SK-N-SH (cell line): ENCODE measurements at regions not wholly inside any gene's neighbourhood (a gene's known extent, or its start where the extent isn't known, plus 50 kb on each side); places are given as distances from the start of the nearest gene placed in this dataset.

ENCODE experiments used
- CTCF ChIA-PET: fragments of 300-600, 350-600 bp; formaldehyde crosslinking; extraction: SDS; loops from one replicate; lab custom pipeline; 2021; lab: Yijun Ruan, JAX
- POLR2A ChIA-PET: fragments of 350-600 bp; sonication (Branson Sonifier 250); formaldehyde crosslinking; extraction: SDS; loops from one replicate; lab custom pipeline; 2020; ENCODE audit warnings: antibody characterized with exemption, inconsistent platforms; lab: Yijun Ruan, JAX
- DNase-seq: peaks from one replicate; pipeline ENCODE4 v3.0.0; 2012
- H2AFZ ChIP-seq: fragments of 200-600 bp; sonication (generic); 2 replicates; pipeline ENCODE4 v1.8.1; 2016; ENCODE audit warnings: antibody characterized with exemption, mild to moderate bottlenecking, low read depth
- H3F3A ChIP-seq: fragments of 200-600 bp; sonication (generic); replicated peaks from 2 replicates; pipeline ENCODE3; 2016; ENCODE audit warnings: antibody characterized with exemption, mild to moderate bottlenecking; ENCODE audit not compliant: insufficient read depth
- H3K27ac ChIP-seq, 2 experiments: fragments of 200-500 bp in 1 of 2; fragments of 200-600 bp in 1 of 2; sonication (Bioruptor generic) in 1 of 2; sonication (generic), shearing (Covaris generic) in 1 of 2; 2 replicates each; pipeline versions ENCODE4 v1.5.1 to v1.6.1; 2014 to 2016; ENCODE audit warnings: low read depth in 2 of 2, inconsistent platforms in 1 of 2, low read length in 1 of 2, mild to moderate bottlenecking in 1 of 2, mixed read lengths in 1 of 2
- H3K27me3 ChIP-seq: fragments of 200-600 bp; sonication (generic), shearing (Covaris generic); 2 replicates; pipeline ENCODE4 v1.6.1; 2016; ENCODE audit warnings: mixed run types; ENCODE audit not compliant: insufficient read depth
- H3K36me3 ChIP-seq, 2 experiments: fragments of 200-500 bp in 1 of 2; fragments of 200-600 bp in 1 of 2; sonication (Bioruptor generic) in 1 of 2; sonication (generic) in 1 of 2; replicated peaks in 1 of 2; 2 replicates each; pipeline versions ENCODE3 to v1.5.1; 2014 to 2016; ENCODE audit warnings: low read length in 1 of 2, mild to moderate bottlenecking in 1 of 2; ENCODE audit not compliant: insufficient read depth in 2 of 2, control insufficient read depth in 1 of 2
- H3K4me1 ChIP-seq, 2 experiments: fragments of 200-500 bp in 1 of 2; fragments of 200-600 bp in 1 of 2; sonication (Bioruptor generic) in 1 of 2; sonication (generic), shearing (Covaris generic) in 1 of 2; 2 replicates each; pipeline versions ENCODE4 v1.5.1 to v1.6.1; 2014 to 2016; ENCODE audit warnings: low read depth in 1 of 2, low read length in 1 of 2, mixed run types in 1 of 2; ENCODE audit not compliant: insufficient read depth in 2 of 2, control insufficient read depth in 1 of 2
- H3K4me2 ChIP-seq: fragments of 200-600 bp; sonication (generic), shearing (Covaris generic); 2 replicates; pipeline ENCODE4 v1.6.1; 2017; ENCODE audit warnings: mixed run types
- H3K4me3 ChIP-seq, 2 experiments: fragments of 200-500 bp in 1 of 2; fragments of 200-600 bp in 1 of 2; sonication (Bioruptor generic) in 1 of 2; sonication (generic), shearing (Covaris generic) in 1 of 2; 2 replicates each; pipeline versions ENCODE4 v1.5.1 to v1.8.1; 2014 to 2016; ENCODE audit warnings: low read depth in 2 of 2, inconsistent platforms in 1 of 2, low read length in 1 of 2, mild to moderate bottlenecking in 1 of 2, mixed read lengths in 1 of 2, moderate library complexity in 1 of 2
- H3K79me2 ChIP-seq: fragments of 200-600 bp; sonication (generic); 2 replicates; pipeline ENCODE4 v1.8.1; 2017; ENCODE audit warnings: mild to moderate bottlenecking; ENCODE audit not compliant: insufficient read depth
- H3K9ac ChIP-seq: fragments of 200-600 bp; sonication (generic); 2 replicates; pipeline ENCODE4 v1.6.1; 2017; ENCODE audit warnings: mixed run types
- H3K9me2 ChIP-seq: fragments of 200-600 bp; sonication (generic); 2 replicates; pipeline ENCODE4 v1.6.1; 2017; ENCODE audit warnings: mixed run types
- H3K9me3 ChIP-seq: fragments of 200-600 bp; sonication (generic); 2 replicates; pipeline ENCODE4 v1.6.1; 2017; ENCODE audit warnings: mixed run types, mild to moderate bottlenecking, moderate library complexity
- H4K20me1 ChIP-seq: fragments of 200-600 bp; sonication (generic); 2 replicates; pipeline ENCODE4 v1.6.1; 2017; ENCODE audit warnings: mild to moderate bottlenecking, mixed run types; ENCODE audit not compliant: insufficient read depth
- CHD2 ChIP-seq: fragments of 150-350 bp; IDR thresholded peaks from 2 replicates; pipeline ENCODE4 v1.6.1; 2018; ENCODE audit warnings: low read length; ENCODE audit not compliant: partially characterized antibody
- EP300 ChIP-seq, 2 experiments: IDR thresholded peaks; 2 replicates each; pipeline versions ENCODE4 v1.4.0 to v1.6.1; 2012; ENCODE audit warnings: borderline replicate concordance in 1 of 2, low read depth in 1 of 2, low read length in 1 of 2
- EZH2phosphoT487 ChIP-seq: fragments of 200-600 bp; sonication (generic); IDR thresholded peaks from 2 replicates; pipeline ENCODE4 v1.6.1; 2017; ENCODE audit warnings: low read depth, mixed run types, mild to moderate bottlenecking, antibody characterized with exemption, moderate library complexity, borderline replicate concordance
- FOXJ3 ChIP-seq: sonication (generic); formaldehyde crosslinking; IDR thresholded peaks from 2 replicates; pipeline ENCODE4 v1.5.1; 2020; ENCODE audit warnings: mild to moderate bottlenecking, missing genetic modification reagents
- FOXM1 ChIP-seq: IDR thresholded peaks from 2 replicates; pipeline ENCODE4 v1.4.0; 2012; ENCODE audit warnings: low read depth, mild to moderate bottlenecking
- GABPA ChIP-seq: IDR thresholded peaks from 2 replicates; pipeline ENCODE4 v1.4.0; 2012; ENCODE audit warnings: low read depth, mild to moderate bottlenecking
- GATA2 ChIP-seq: sonication (generic); formaldehyde crosslinking; IDR thresholded peaks from 2 replicates; pipeline ENCODE4 v1.5.0; 2020; ENCODE audit warnings: mild to moderate bottlenecking, missing genetic modification reagents
- JUND ChIP-seq: IDR thresholded peaks from 2 replicates; pipeline ENCODE4 v1.4.0; 2012
- MAX ChIP-seq: IDR thresholded peaks from 2 replicates; pipeline ENCODE4 v1.4.0; 2012; ENCODE audit warnings: low read depth
- NFIC ChIP-seq: IDR thresholded peaks from 2 replicates; pipeline ENCODE4 v1.4.0; 2012; ENCODE audit warnings: borderline replicate concordance
- NRF1 ChIP-seq: IDR thresholded peaks from 2 replicates; pipeline ENCODE4 v1.6.1; 2012; ENCODE audit warnings: low read depth, mild to moderate bottlenecking, low read length
- REST ChIP-seq: IDR thresholded peaks from 2 replicates; pipeline ENCODE4 v1.6.1; 2012; ENCODE audit warnings: mild to moderate bottlenecking, low read depth, low read length, moderate library complexity
- TAF1 ChIP-seq: IDR thresholded peaks from 2 replicates; pipeline ENCODE4 v1.6.1; 2012; ENCODE audit warnings: low read depth, mild to moderate bottlenecking, low read length, moderate library complexity, borderline replicate concordance
- USF1 ChIP-seq: IDR thresholded peaks from 2 replicates; pipeline ENCODE4 v1.4.0; 2012; ENCODE audit warnings: low read depth, borderline replicate concordance
- USF2 ChIP-seq: fragments of 150-350 bp; IDR thresholded peaks from 2 replicates; pipeline ENCODE4 v1.6.1; 2017; ENCODE audit warnings: antibody characterized with exemption, low read length, low read depth, borderline replicate concordance
- ZBTB33 ChIP-seq: IDR thresholded peaks from 2 replicates; pipeline ENCODE4 v1.4.0; 2012; ENCODE audit warnings: low read depth, borderline replicate concordance
- WGBS: methylation state at CpG from one replicate; pipeline ENCODE4 v1.1.6; 2017; ENCODE audit warnings: low lambda C conversion rate; 5-methylcytosine and 5-hydroxymethylcytosine counted together

GRCh38 chr12:61530456-61530855 lies 729.7 kb upstream of the USP15 start:
- no peaks in the 10 kb centered on the region for H3K4me1 ChIP-seq
- no peaks in the 10 kb centered on the region for H3K9me3 ChIP-seq
- H3K27me3 ChIP-seq: no peaks in the 10 kb centered on the region
- H3K9ac ChIP-seq: no peak overlapping the region
- ChIA-PET CTCF (no interaction called here), POLR2A (no interaction called here)
- H3K4me2 ChIP-seq: no peak overlapping the region
- H3K9me2 ChIP-seq: no peaks in the 10 kb centered on the region
- no peak for DNase-seq
- H3K36me3 ChIP-seq: no peaks in the 10 kb centered on the region
- TF ChIP-seq CHD2: no peak
- TF ChIP-seq FOXJ3 (CRISPR knock-in tag): no peak
- TF ChIP-seq ZBTB33: no peak
- H3K27ac ChIP-seq: no peak overlapping the region
- no peak overlapping the region for H3K4me3 ChIP-seq
- H4K20me1 ChIP-seq: no peaks in the 10 kb centered on the region
- H2AFZ ChIP-seq: no peak overlapping the region
- H3F3A ChIP-seq: no peaks in the 10 kb centered on the region
- H3K79me2 ChIP-seq: no peaks in the 10 kb centered on the region

GRCh38 chr12:61531195-61531594 lies 729.0 kb upstream of the USP15 start:
- H3K79me2 ChIP-seq: no peaks in the 10 kb centered on the region
- no peak overlapping the region for H3K4me2 ChIP-seq
- H3K9me2 ChIP-seq: no peaks in the 10 kb centered on the region
- no peaks in the 10 kb centered on the region for H3K4me1 ChIP-seq
- no peaks in the 10 kb centered on the region for H3F3A ChIP-seq
- H3K27ac ChIP-seq: no peak overlapping the region
- no peak overlapping the region for H3K9ac ChIP-seq
- no peaks in the 10 kb centered on the region for H4K20me1 ChIP-seq
- no peak for TF ChIP-seq TAF1
- no peak for TF ChIP-seq NFIC
- TF ChIP-seq NRF1: no peak
- TF ChIP-seq MAX: no peak
- TF ChIP-seq EP300 (IDR thresholded peaks at IDR 0.05; ENCODE audit: borderline replicate concordance in 1 of 2, low read depth in 1 of 2, low read length in 1 of 2): no peak
- no peak for TF ChIP-seq USF1
- no peak for TF ChIP-seq GATA2 (CRISPR knock-in tag)
- H3K4me3 ChIP-seq: no peak overlapping the region
- H3K27me3 ChIP-seq: no peaks in the 10 kb centered on the region
- ChIA-PET CTCF (no interaction called here), POLR2A (no interaction called here)
- no peak for DNase-seq
- no peak overlapping the region for H2AFZ ChIP-seq
- 2% methylated on average over 4 of the region's 4 CpGs for WGBS
- no peaks in the 10 kb centered on the region for H3K36me3 ChIP-seq
- H3K9me3 ChIP-seq: no peaks in the 10 kb centered on the region

- H3K9me3 ChIP-seq: no peaks in the 10 kb centered on the region
- DNase-seq: no peak
- no peaks in the 10 kb centered on the region for H3K4me1 ChIP-seq
- no peak overlapping the region for H3K4me3 ChIP-seq
- no peaks in the 10 kb centered on the region for H3K36me3 ChIP-seq
- no peaks in the 10 kb centered on the region for H3F3A ChIP-seq
- CTCF ChIA-PET: no interaction called here
- H3K9ac ChIP-seq: no peak overlapping the region
- H3K27ac ChIP-seq: no peak overlapping the region
- H3K79me2 ChIP-seq: no peaks in the 10 kb centered on the region
- 0% methylated on average over 3 of the region's 3 CpGs for WGBS
- POLR2A ChIA-PET: no interaction called here
- no peak overlapping the region for H2AFZ ChIP-seq
- no peaks in the 10 kb centered on the region for H3K9me2 ChIP-seq
- H4K20me1 ChIP-seq: no peaks in the 10 kb centered on the region
- no peak overlapping the region for H3K4me2 ChIP-seq
- H3K27me3 ChIP-seq: no peaks in the 10 kb centered on the region
- TF ChIP-seq REST (no peak), USF2 (no peak), JUND (no peak), GATA2 (CRISPR knock-in tag) (no peak), EZH2phosphoT487 (no peak), NRF1 (no peak), GABPA (no peak), FOXM1 (no peak)
Measured at GRCh38 chr12:61536117-61536516, 724.1 kb upstream of the USP15 start.
